Mesenchymal stem cell (in vitro differentiated cells and primary cell): ENCODE measurements at regions not wholly inside any gene's neighbourhood (a gene's known extent, or its start where the extent isn't known, plus 50 kb on each side); places are given as distances from the start of the nearest gene placed in this dataset.

ENCODE experiments used
- DNase-seq: peaks from one replicate; pipeline ENCODE4 v3.0.0-alpha.2; 2013
- H2AFZ ChIP-seq: one replicate; pipeline ENCODE4 v1.6.1; 2013; ENCODE audit warnings: low read depth, mild to moderate bottlenecking, control low read depth, inconsistent platforms, low read length, moderate library complexity
- H2AK5ac ChIP-seq: 2 replicates; pipeline ENCODE4 v1.6.1; 2013; ENCODE audit warnings: low read length, moderate library complexity, mild to moderate bottlenecking, inconsistent platforms; ENCODE audit not compliant: severe bottlenecking
- H2BK120ac ChIP-seq: one replicate; pipeline ENCODE4 v1.6.1; 2013; ENCODE audit warnings: low read depth, mild to moderate bottlenecking, inconsistent platforms, low read length, moderate library complexity
- H2BK12ac ChIP-seq, 2 experiments: one replicate each; pipeline ENCODE4 v1.6.1; 2013; ENCODE audit warnings: inconsistent platforms in 2 of 2, low read length in 2 of 2, mild to moderate bottlenecking in 2 of 2, moderate library complexity in 2 of 2, control low read depth in 1 of 2
- H2BK15ac ChIP-seq: one replicate; pipeline ENCODE4 v1.6.1; 2013; ENCODE audit warnings: mild to moderate bottlenecking, low read depth, inconsistent platforms; ENCODE audit not compliant: poor library complexity, severe bottlenecking
- H2BK5ac ChIP-seq: 2 replicates; pipeline ENCODE4 v1.6.1; 2013; ENCODE audit warnings: low read depth, mild to moderate bottlenecking, low read length, control low read depth, inconsistent platforms; ENCODE audit not compliant: poor library complexity, severe bottlenecking
- H3K14ac ChIP-seq, 2 experiments: one replicate each; pipeline ENCODE4 v1.6.1; 2013; ENCODE audit warnings: inconsistent platforms in 2 of 2, low read length in 2 of 2, control low read depth in 1 of 2, mild to moderate bottlenecking in 1 of 2, moderate library complexity in 1 of 2
- H3K18ac ChIP-seq, 2 experiments: one replicate each; pipeline ENCODE4 v1.6.1; 2013; ENCODE audit warnings: inconsistent platforms in 2 of 2, low read length in 2 of 2, control low read depth in 1 of 2, low read depth in 1 of 2, mild to moderate bottlenecking in 1 of 2
- H3K23ac ChIP-seq, 2 experiments: one replicate each; pipeline ENCODE4 v1.6.1; 2013; ENCODE audit warnings: inconsistent platforms in 2 of 2, low read length in 2 of 2, mild to moderate bottlenecking in 2 of 2, moderate library complexity in 2 of 2, control low read depth in 1 of 2
- H3K27ac ChIP-seq: 2 replicates; pipeline ENCODE4 v1.5.1; 2013; ENCODE audit warnings: mild to moderate bottlenecking, moderate library complexity, low read length, control low read depth, inconsistent platforms; ENCODE audit not compliant: poor library complexity, severe bottlenecking
- H3K27me3 ChIP-seq, 2 experiments: 2 replicates each; pipeline versions ENCODE4 v1.6.1 to v1.7.0; 2013; ENCODE audit warnings: low read length in 2 of 2, mild to moderate bottlenecking in 2 of 2, moderate library complexity in 2 of 2, control low read depth in 1 of 2, inconsistent platforms in 1 of 2; ENCODE audit not compliant: control insufficient read depth in 1 of 2, insufficient read depth in 1 of 2
- H3K36me3 ChIP-seq, 2 experiments: 2 replicates each; pipeline versions ENCODE4 v1.6.1 to v1.7.0; 2013; ENCODE audit warnings: low read length in 2 of 2, control low read depth in 1 of 2, inconsistent platforms in 1 of 2, low read depth in 1 of 2, mild to moderate bottlenecking in 1 of 2; ENCODE audit not compliant: insufficient read depth in 2 of 2, control insufficient read depth in 1 of 2
- H3K4ac ChIP-seq, 2 experiments: one replicate each; pipeline ENCODE4 v1.6.1; 2013; ENCODE audit warnings: inconsistent platforms in 2 of 2, low read length in 2 of 2, mild to moderate bottlenecking in 2 of 2, moderate library complexity in 2 of 2, control low read depth in 1 of 2, low read depth in 1 of 2
- H3K4me1 ChIP-seq: 2 replicates; pipeline ENCODE4 v1.6.1; 2013; ENCODE audit warnings: low read depth, low read length, control low read depth; ENCODE audit not compliant: control insufficient read depth, insufficient read depth
- H3K4me2 ChIP-seq: 2 replicates; pipeline ENCODE4 v1.6.1; 2013; ENCODE audit warnings: low read length, mild to moderate bottlenecking, inconsistent platforms; ENCODE audit not compliant: poor library complexity, severe bottlenecking
- H3K4me3 ChIP-seq, 2 experiments: 2 replicates each; pipeline versions ENCODE4 v1.5.1 to v1.7.0; 2013; ENCODE audit warnings: low read length in 2 of 2, mild to moderate bottlenecking in 2 of 2, control low read depth in 1 of 2, low read depth in 1 of 2; ENCODE audit not compliant: insufficient read depth in 1 of 2
- H3K79me1 ChIP-seq: replicated peaks from 2 replicates; pipeline ENCODE4 v1.6.1; 2013; ENCODE audit warnings: mild to moderate bottlenecking, control low read depth, low read length, inconsistent platforms; ENCODE audit not compliant: poor library complexity, severe bottlenecking
- H3K9ac ChIP-seq: 2 replicates; pipeline ENCODE4 v1.7.0; 2013; ENCODE audit warnings: mild to moderate bottlenecking, low read length, moderate library complexity
- H3K9me3 ChIP-seq: 2 replicates; pipeline ENCODE4 v1.7.0; 2013; ENCODE audit warnings: mild to moderate bottlenecking, low read length; ENCODE audit not compliant: control insufficient read depth
- H4K8ac ChIP-seq: one replicate; pipeline ENCODE4 v1.6.1; 2013; ENCODE audit warnings: inconsistent platforms, mild to moderate bottlenecking, low read length, moderate library complexity
- H4K91ac ChIP-seq: one replicate; pipeline ENCODE4 v1.6.1; 2013; ENCODE audit warnings: mild to moderate bottlenecking, low read length, inconsistent platforms
- WGBS: methylation state at CpG from one replicate; pipeline ENCODE4 v1.1.7; 2013; ENCODE audit warnings: mixed read lengths; 5-methylcytosine and 5-hydroxymethylcytosine counted together

GRCh38 chr1:234690872-234691271 is 80.9 kb upstream of the IRF2BP2 start:
- no peak overlapping the region for H3K4ac ChIP-seq
- H3K9me3 ChIP-seq = peaks cover 5% of the 10 kb centered on the region
- no peak overlapping the region for H3K9ac ChIP-seq
- no peaks in the 10 kb centered on the region for H3K4me1 ChIP-seq
- no peak overlapping the region for H2BK12ac ChIP-seq
- H2AFZ ChIP-seq = no peak overlapping the region
- H3K79me1 ChIP-seq = no peaks in the 10 kb centered on the region
- H2BK15ac ChIP-seq = no peak overlapping the region
- H3K36me3 ChIP-seq = no peaks in the 10 kb centered on the region
- WGBS = 100% methylated on average over 1 of the region's 2 CpGs
- no peak overlapping the region for H3K4me2 ChIP-seq
- H2BK5ac ChIP-seq = no peak overlapping the region
- H3K18ac ChIP-seq = no peak overlapping the region
- H2BK120ac ChIP-seq = no peak overlapping the region
- no peak overlapping the region for H3K4me3 ChIP-seq
- H4K8ac ChIP-seq = no peak overlapping the region
- no peak for DNase-seq
- H2AK5ac ChIP-seq = no peak overlapping the region
- no peaks in the 10 kb centered on the region for H3K27me3 ChIP-seq
- H3K14ac ChIP-seq = no peak overlapping the region
- H3K27ac ChIP-seq = no peak overlapping the region
- no peak overlapping the region for H3K23ac ChIP-seq
- H4K91ac ChIP-seq = no peak overlapping the region

GRCh38 chr1:234689236-234689635 is 79.3 kb upstream of the IRF2BP2 start:
- no peak overlapping the region for H3K18ac ChIP-seq
- no peak overlapping the region for H3K9ac ChIP-seq
- no peak overlapping the region for H2AFZ ChIP-seq
- H3K4me2 ChIP-seq = no peak overlapping the region
- no peaks in the 10 kb centered on the region for H3K36me3 ChIP-seq
- no peak overlapping the region for H3K23ac ChIP-seq
- H4K91ac ChIP-seq = no peak overlapping the region
- no peak for DNase-seq
- H3K79me1 ChIP-seq = no peaks in the 10 kb centered on the region
- no peaks in the 10 kb centered on the region for H3K4me1 ChIP-seq
- no peak overlapping the region for H2AK5ac ChIP-seq
- no peak overlapping the region for H2BK5ac ChIP-seq
- H3K14ac ChIP-seq = no peak overlapping the region
- H3K9me3 ChIP-seq = peaks cover 6% of the 10 kb centered on the region
- H2BK15ac ChIP-seq = no peak overlapping the region
- H3K27ac ChIP-seq = no peak overlapping the region
- WGBS = 100% methylated on average over 3 of the region's 3 CpGs
- no peak overlapping the region for H4K8ac ChIP-seq
- H3K4me3 ChIP-seq = no peak overlapping the region
- H2BK12ac ChIP-seq = no peak overlapping the region
- H3K4ac ChIP-seq = no peak overlapping the region
- H2BK120ac ChIP-seq = no peak overlapping the region
- H3K27me3 ChIP-seq = no peaks in the 10 kb centered on the region

GRCh38 chr1:234687011-234687410 is 77.0 kb upstream of the IRF2BP2 start:
- Histone ChIP-seq H2AFZ (no peak overlapping the region), H3K4me1 (peaks cover 1% of the 10 kb centered on the region), H3K79me1 (no peaks in the 10 kb centered on the region), H3K4me2 (no peak overlapping the region), H3K27ac (no peak overlapping the region), H3K27me3 (no peaks in the 10 kb centered on the region), H3K23ac (no peak overlapping the region), H3K36me3 (no peaks in the 10 kb centered on the region), H4K91ac (no peak overlapping the region), H3K4ac (no peak overlapping the region), H2BK120ac (no peak overlapping the region), H4K8ac (no peak overlapping the region), H2AK5ac (no peak overlapping the region), H3K4me3 (no peak overlapping the region), H3K18ac (no peak overlapping the region), H3K9me3 (peaks cover 6% of the 10 kb centered on the region), H2BK15ac (no peak overlapping the region), H3K14ac (no peak overlapping the region), H3K9ac (no peak overlapping the region), H2BK12ac (no peak overlapping the region), H2BK5ac (no peak overlapping the region)
- WGBS = 92% methylated on average over 2 of the region's 2 CpGs
- DNase-seq = no peak

GRCh38 chr1:234686035-234686434 is 76.1 kb upstream of the IRF2BP2 start:
- H3K27ac ChIP-seq = no peak overlapping the region
- H3K4me1 ChIP-seq = peaks cover 1% of the 10 kb centered on the region
- no peak overlapping the region for H3K4me2 ChIP-seq
- no peak overlapping the region for H3K4me3 ChIP-seq
- no peaks in the 10 kb centered on the region for H3K36me3 ChIP-seq
- no peak overlapping the region for H3K14ac ChIP-seq
- H3K9me3 ChIP-seq = peaks cover 6% of the 10 kb centered on the region
- no peak overlapping the region for H2BK120ac ChIP-seq
- H3K79me1 ChIP-seq = no peaks in the 10 kb centered on the region
- H2BK5ac ChIP-seq = no peak overlapping the region
- no peak overlapping the region for H3K4ac ChIP-seq
- no peaks in the 10 kb centered on the region for H3K27me3 ChIP-seq
- no peak for DNase-seq
- no peak overlapping the region for H2BK12ac ChIP-seq
- no peak overlapping the region for H3K18ac ChIP-seq
- H2AFZ ChIP-seq = no peak overlapping the region
- no peak overlapping the region for H2BK15ac ChIP-seq
- H3K9ac ChIP-seq = no peak overlapping the region
- no peak overlapping the region for H2AK5ac ChIP-seq
- WGBS = no CpG with 5 or more reads among the region's 1 CpG
- no peak overlapping the region for H3K23ac ChIP-seq
- no peak overlapping the region for H4K91ac ChIP-seq
- H4K8ac ChIP-seq = no peak overlapping the region
